GM12878 (cell line): ENCODE measurements at regions not wholly inside any gene's neighbourhood (a gene's known extent, or its start where the extent isn't known, plus 50 kb on each side); places are given as distances from the start of the nearest gene placed in this dataset.

Experiments
- ATAC-seq: fragments of 200-7000 bp; cut with Tn5 transposase; 3 replicates; pipeline ENCODE4 v1.9.1; 2020; ENCODE audit warnings: mild to moderate bottlenecking, moderate library complexity
- BruUV-seq: library from RNA; stranded (reverse); fragments of 400-500 nt; replicated peaks from 2 replicates; lab custom pipeline; 2021; lab: Mats Ljungman, UMichigan
- CTCF ChIA-PET: fragments of 300-600 bp; sonication (Branson Sonifier 250); formaldehyde crosslinking; extraction: SDS; loops from one replicate; lab custom pipeline; 2021; ENCODE audit warnings: inconsistent platforms; lab: Yijun Ruan, JAX
- POLR2A ChIA-PET: fragments of 350-600 bp; formaldehyde crosslinking; extraction: SDS; loops from one replicate; lab custom pipeline; 2021; ENCODE audit warnings: inconsistent platforms; lab: Charles Lee
- RAD21 ChIA-PET: fragments of 300-600 bp; sonication (Branson Sonifier 250); formaldehyde crosslinking; loops from one replicate; lab custom pipeline; 2023; ENCODE audit warnings: antibody characterized with exemption; ENCODE audit not compliant: unreplicated experiment; lab: Charles Lee
- SMC1A ChIA-PET: fragments of 300-600 bp; sonication (Branson Sonifier 250); formaldehyde crosslinking; loops from one replicate; lab custom pipeline; 2023; ENCODE audit not compliant: unreplicated experiment, uncharacterized antibody; lab: Charles Lee
- DNase-seq: peaks from one replicate; pipeline ENCODE4 v3.0.0-alpha.2; 2011; ENCODE audit warnings: low read depth, low spot score
- FAIRE-seq: peaks from 3 replicates; lab custom pipeline; 2011; peaks lifted over from hg19 to GRCh38; lab: Jason Lieb, UNC
- H2AFZ ChIP-seq: 2 replicates; pipeline ENCODE4 v1.6.0; 2011; ENCODE audit warnings: low read depth, low read length, control low read depth; ENCODE audit not compliant: control insufficient read depth
- H3K27ac ChIP-seq: 2 replicates; pipeline ENCODE4 v1.5.1; 2011; ENCODE audit warnings: control low read depth; ENCODE audit not compliant: control insufficient read depth, insufficient read depth
- H3K27me3 ChIP-seq, 2 experiments: replicated peaks in 1 of 2; 2 replicates each; pipeline versions ENCODE4 v1.6.0 to v1.6.1; 2011; ENCODE audit warnings: low read length in 1 of 2; ENCODE audit not compliant: control insufficient read depth in 2 of 2, insufficient read depth in 2 of 2
- H3K36me3 ChIP-seq, 2 experiments: 2 replicates each; pipeline ENCODE4 v1.5.1; 2011; ENCODE audit warnings: low read length in 1 of 2; ENCODE audit not compliant: control insufficient read depth in 2 of 2, insufficient read depth in 2 of 2
- H3K4me1 ChIP-seq: 2 replicates; pipeline ENCODE4 v1.6.1; 2011; ENCODE audit warnings: mild to moderate bottlenecking, low read length, moderate library complexity, mixed read lengths; ENCODE audit not compliant: control insufficient read depth, insufficient read depth
- H3K4me2 ChIP-seq: 2 replicates; pipeline ENCODE4 v1.6.0; 2011; ENCODE audit warnings: control low read depth; ENCODE audit not compliant: control insufficient read depth, insufficient read depth
- H3K4me3 ChIP-seq: fragments of 200-600 bp; sonication (generic); 2 replicates; pipeline ENCODE4 v1.5.1; 2016
- H3K79me2 ChIP-seq: 2 replicates; pipeline ENCODE4 v1.6.0; 2011; ENCODE audit warnings: low read length; ENCODE audit not compliant: control insufficient read depth, insufficient read depth
- H3K9ac ChIP-seq: 2 replicates; pipeline ENCODE4 v1.8.0; 2011; ENCODE audit warnings: low read length, control low read depth, mixed read lengths; ENCODE audit not compliant: control insufficient read depth, insufficient read depth
- H3K9me3 ChIP-seq: replicated peaks from 3 replicates; pipeline ENCODE4 v1.5.1; 2011; ENCODE audit warnings: mild to moderate bottlenecking, low read length; ENCODE audit not compliant: control insufficient read depth, insufficient read depth
- H4K20me1 ChIP-seq: 2 replicates; pipeline ENCODE4 v1.6.0; 2011; ENCODE audit not compliant: control insufficient read depth, insufficient read depth
- ATF2 ChIP-seq: IDR thresholded peaks from 2 replicates; pipeline ENCODE4 v1.6.1; 2012; ENCODE audit warnings: low read length, inconsistent platforms
- ATF3 ChIP-seq: IDR thresholded peaks from 2 replicates; pipeline ENCODE4 v1.6.1; 2011; ENCODE audit warnings: low read depth, mild to moderate bottlenecking, low read length, moderate library complexity, borderline replicate concordance; ENCODE audit errors: extremely low read depth
- RB1 ChIP-seq: fragments of 450-650 bp; formaldehyde crosslinking; IDR thresholded peaks from 2 replicates; pipeline ENCODE4 v1.6.1; 2017; ENCODE audit warnings: mild to moderate bottlenecking, borderline replicate concordance
- WGBS: methylation state at CpG from one replicate; pipeline ENCODE4 v1.1.6; 2016; ENCODE audit warnings: low lambda C conversion rate; ENCODE audit not compliant: insufficient replicate concordance, insufficient coverage; ENCODE audit errors: missing lambda C conversion rate; 5-methylcytosine and 5-hydroxymethylcytosine counted together
- in situ Hi-C: fragments of 300-500 bp; cut with MboI; formaldehyde crosslinking; loops from 9 replicates; pipeline ENCODE4 v1.14.3; 2018; ENCODE audit warnings: mixed read lengths
- intact Hi-C: fragments of 100-400 bp; cut with micrococcal nuclease; formaldehyde crosslinking; loops from one replicate; pipeline ENCODE4 v1.14.2; 2022; ENCODE audit not compliant: unreplicated experiment
- TF ChIP-seq, protein P1 (sequence below): fragments of 450-650 bp; formaldehyde crosslinking; IDR thresholded peaks from 2 replicates; pipeline ENCODE4 v1.5.0; 2022; ENCODE audit warnings: mild to moderate bottlenecking, missing genetic modification characterization

- peak; percentile 29; the same call in 1 of the 2 replicates for TF ChIP-seq ATF2
- TF ChIP-seq, protein P1, sequence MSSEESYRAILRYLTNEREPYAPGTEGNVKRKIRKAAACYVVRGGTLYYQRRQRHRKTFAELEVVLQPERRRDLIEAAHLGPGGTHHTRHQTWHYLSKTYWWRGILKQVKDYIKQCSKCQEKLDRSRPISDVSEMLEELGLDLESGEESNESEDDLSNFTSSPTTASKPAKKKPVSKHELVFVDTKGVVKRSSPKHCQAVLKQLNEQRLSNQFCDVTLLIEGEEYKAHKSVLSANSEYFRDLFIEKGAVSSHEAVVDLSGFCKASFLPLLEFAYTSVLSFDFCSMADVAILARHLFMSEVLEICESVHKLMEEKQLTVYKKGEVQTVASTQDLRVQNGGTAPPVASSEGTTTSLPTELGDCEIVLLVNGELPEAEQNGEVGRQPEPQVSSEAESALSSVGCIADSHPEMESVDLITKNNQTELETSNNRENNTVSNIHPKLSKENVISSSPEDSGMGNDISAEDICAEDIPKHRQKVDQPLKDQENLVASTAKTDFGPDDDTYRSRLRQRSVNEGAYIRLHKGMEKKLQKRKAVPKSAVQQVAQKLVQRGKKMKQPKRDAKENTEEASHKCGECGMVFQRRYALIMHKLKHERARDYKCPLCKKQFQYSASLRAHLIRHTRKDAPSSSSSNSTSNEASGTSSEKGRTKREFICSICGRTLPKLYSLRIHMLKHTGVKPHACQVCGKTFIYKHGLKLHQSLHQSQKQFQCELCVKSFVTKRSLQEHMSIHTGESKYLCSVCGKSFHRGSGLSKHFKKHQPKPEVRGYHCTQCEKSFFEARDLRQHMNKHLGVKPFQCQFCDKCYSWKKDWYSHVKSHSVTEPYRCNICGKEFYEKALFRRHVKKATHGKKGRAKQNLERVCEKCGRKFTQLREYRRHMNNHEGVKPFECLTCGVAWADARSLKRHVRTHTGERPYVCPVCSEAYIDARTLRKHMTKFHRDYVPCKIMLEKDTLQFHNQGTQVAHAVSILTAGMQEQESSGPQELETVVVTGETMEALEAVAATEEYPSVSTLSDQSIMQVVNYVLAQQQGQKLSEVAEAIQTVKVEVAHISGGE (CRISPR knock-in tag): no peak
Observed at GRCh38 chrX:76931518-76931917, 504.0 kb downstream of the MAGEE1 start (continued).

DNA sequence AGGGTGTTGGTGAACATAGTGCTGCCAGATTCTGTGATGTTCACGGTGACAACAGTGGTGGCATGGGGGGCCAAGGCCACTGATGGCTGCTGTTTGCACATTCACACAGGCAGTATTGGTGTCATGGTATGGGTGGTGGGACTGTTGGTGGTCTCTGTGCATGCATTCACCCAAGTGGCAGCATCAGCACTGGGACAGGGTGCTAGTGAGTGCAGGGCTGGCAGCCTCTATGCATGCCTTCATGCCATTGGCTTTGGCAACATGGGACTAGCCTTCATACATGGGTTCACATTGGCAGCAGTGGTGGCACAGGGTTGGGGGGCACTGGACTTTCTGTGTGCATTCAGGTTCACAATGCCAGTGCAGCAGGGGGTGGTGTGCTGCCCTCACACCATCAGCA is 489.7 kb upstream of the FGF16 start:
- FAIRE-seq (no peak), ATAC-seq (no peak), DNase-seq (no peak)
- H3K4me1 ChIP-seq: no peaks in the 10 kb centered on the region
- in situ Hi-C loops: no loop called here
- intact Hi-C loops: no loop called here
- TF ChIP-seq ATF3: no peak
- no peak for TF ChIP-seq RB1
- POLR2A ChIA-PET: no interaction called here
- H3K36me3 ChIP-seq: no peaks in the 10 kb centered on the region
- CTCF ChIA-PET: no interaction called here
- no peaks in the 10 kb centered on the region for H3K79me2 ChIP-seq
- no peak overlapping the region for H3K4me3 ChIP-seq
- no peaks in the 10 kb centered on the region for H4K20me1 ChIP-seq
- no peak overlapping the region for H3K9ac ChIP-seq
- no TSS peak for BruUV-seq
- no peaks in the 10 kb centered on the region for H3K27me3 ChIP-seq
- H3K4me2 ChIP-seq: no peak overlapping the region
- SMC1A ChIA-PET: no interaction called here
- WGBS: 19% methylated on average over 1 of the region's 1 CpG
- no peak overlapping the region for H2AFZ ChIP-seq
- RAD21 ChIA-PET: no interaction called here
- no peak overlapping the region for H3K27ac ChIP-seq
- no peaks in the 10 kb centered on the region for H3K9me3 ChIP-seq
